A673 (cell line): ENCODE measurements at regions not wholly inside any gene's neighbourhood (a gene's known extent, or its start where the extent isn't known, plus 50 kb on each side); places are given as distances from the start of the nearest gene placed in this dataset.

Experiments
- BruUV-seq: library from RNA; stranded (reverse); fragments of 400-500 nt; replicated peaks from 2 replicates; lab custom pipeline; 2021; lab: Mats Ljungman, UMichigan
- CTCF ChIA-PET: fragments of 300-600 bp; sonication (Branson Sonifier 250); formaldehyde crosslinking; loops from one replicate; lab custom pipeline; 2022; ENCODE audit warnings: antibody characterized with exemption; lab: Charles Lee
- POLR2A ChIA-PET: fragments of 300-600 bp; sonication (Branson Sonifier 250); formaldehyde crosslinking; loops from one replicate; lab custom pipeline; 2022; ENCODE audit warnings: antibody characterized with exemption; ENCODE audit not compliant: low non-redundant PET; lab: Charles Lee
- DNase-seq: peaks from one replicate; pipeline ENCODE4 v3.0.0-alpha.2; 2015; ENCODE audit warnings: low spot score
- H3K27ac ChIP-seq: fragments of 200-600 bp; sonication (generic); 2 replicates; pipeline ENCODE4 v1.5.1; 2016; ENCODE audit warnings: mixed run types, low read depth, mild to moderate bottlenecking, mixed read lengths, antibody characterized with exemption, low read length; ENCODE audit not compliant: poor library complexity, severe bottlenecking
- H3K27me3 ChIP-seq: fragments of 200-600 bp; sonication (generic); replicated peaks from 2 replicates; pipeline ENCODE4 v1.6.1; 2017; ENCODE audit warnings: mixed run types, low read depth, mild to moderate bottlenecking, mixed read lengths, antibody characterized with exemption, low read length; ENCODE audit not compliant: insufficient read depth, poor library complexity
- H3K36me3 ChIP-seq: fragments of 200-600 bp; sonication (generic); 2 replicates; pipeline ENCODE4 v1.6.1; 2016; ENCODE audit warnings: mixed run types, mild to moderate bottlenecking, mixed read lengths, antibody characterized with exemption, low read length; ENCODE audit not compliant: insufficient read depth, poor library complexity, severe bottlenecking
- H3K4me1 ChIP-seq: fragments of 200-600 bp; sonication (generic); 2 replicates; pipeline ENCODE4 v1.6.1; 2017; ENCODE audit warnings: mixed run types, mild to moderate bottlenecking, mixed read lengths, antibody characterized with exemption, low read length; ENCODE audit not compliant: insufficient read depth, poor library complexity, severe bottlenecking
- H3K4me3 ChIP-seq: fragments of 200-600 bp; sonication (generic); 2 replicates; pipeline ENCODE4 v1.5.1; 2016; ENCODE audit warnings: low read depth, mixed run types, mild to moderate bottlenecking, mixed read lengths, low read length; ENCODE audit not compliant: poor library complexity, severe bottlenecking
- H3K9me3 ChIP-seq: fragments of 200-600 bp; sonication (generic); 2 replicates; pipeline ENCODE4 v1.6.1; 2016; ENCODE audit warnings: mixed run types, low read depth, mild to moderate bottlenecking, mixed read lengths, antibody characterized with exemption, low read length; ENCODE audit not compliant: poor library complexity, severe bottlenecking
- CTCF ChIP-seq: fragments of 300-800, 200-600 bp; sonication (generic); conservative IDR thresholded peaks from 2 replicates; pipeline ENCODE4 v1.5.1; 2017; ENCODE audit warnings: low read depth, mild to moderate bottlenecking, antibody characterized with exemption, low read length, moderate library complexity, mixed read lengths
- EZH2 ChIP-seq: fragments of 200-600 bp; sonication (generic); IDR thresholded peaks from 2 replicates; pipeline ENCODE4 v1.6.1; 2017; ENCODE audit warnings: borderline replicate concordance, low read depth, mild to moderate bottlenecking, mixed read lengths, antibody characterized with exemption, low read length; ENCODE audit not compliant: poor library complexity, severe bottlenecking
- intact Hi-C: fragments of 100-400 bp; cut with micrococcal nuclease; formaldehyde crosslinking; loops from one replicate; pipeline ENCODE4 v1.10.0; 2022; ENCODE audit not compliant: unreplicated experiment

DNA sequence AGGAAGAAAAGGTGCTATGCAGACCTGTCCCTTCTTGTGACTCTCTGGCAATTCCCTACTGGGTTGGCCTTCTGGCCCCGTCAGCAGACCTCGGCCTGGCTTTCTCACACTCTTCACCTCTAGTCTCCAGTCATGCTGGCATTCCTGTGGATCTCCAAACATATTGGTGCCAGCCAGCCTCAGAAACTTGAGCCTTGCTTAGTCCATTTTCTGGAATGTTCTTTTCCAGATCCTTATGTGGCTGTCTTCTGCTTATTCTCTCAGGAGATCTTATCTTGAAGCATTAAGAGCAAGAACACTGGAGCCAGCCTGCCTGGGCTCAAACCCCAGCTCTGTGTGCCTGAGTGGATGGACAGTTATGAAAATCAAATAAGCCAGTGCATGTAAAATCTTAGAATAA, 88.2 kb upstream of the NTRK3 start:
- TF ChIP-seq CTCF (no peak), EZH2 (no peak)
- H3K4me3 ChIP-seq = no peak overlapping the region
- peaks cover 26% of the 10 kb centered on the region for H3K27me3 ChIP-seq
- no peaks in the 10 kb centered on the region for H3K36me3 ChIP-seq
- intact Hi-C loops = no loop called here
- H3K27ac ChIP-seq = no peak overlapping the region
- POLR2A ChIA-PET = no interaction called here
- H3K9me3 ChIP-seq = no peaks in the 10 kb centered on the region
- BruUV-seq = no TSS peak
- no peak for DNase-seq
- CTCF ChIA-PET = no interaction called here
- no peaks in the 10 kb centered on the region for H3K4me1 ChIP-seq

- TF ChIP-seq CTCF (no peak), EZH2 (no peak)
- Histone ChIP-seq H3K36me3 (no peaks in the 10 kb centered on the region), H3K27ac (no peak overlapping the region), H3K4me3 (no peak overlapping the region), H3K4me1 (no peaks in the 10 kb centered on the region), H3K27me3 (peaks cover 17% of the 10 kb centered on the region), H3K9me3 (no peaks in the 10 kb centered on the region)
- no peak for DNase-seq
- POLR2A ChIA-PET = no interaction called here
- CTCF ChIA-PET = no interaction called here
- intact Hi-C loops = no loop called here
- BruUV-seq = no TSS peak
Measured at GRCh38 chr15:88342666-88343065, 86.1 kb upstream of the NTRK3 start.

GRCh38 chr15:88341653-88342052, 85.1 kb upstream of the NTRK3 start:
- peaks cover 8% of the 10 kb centered on the region for H3K27me3 ChIP-seq
- H3K36me3 ChIP-seq = no peaks in the 10 kb centered on the region
- BruUV-seq = no TSS peak
- H3K27ac ChIP-seq = no peak overlapping the region
- TF ChIP-seq CTCF (no peak), EZH2 (no peak)
- no peaks in the 10 kb centered on the region for H3K9me3 ChIP-seq
- CTCF ChIA-PET = no interaction called here
- no peaks in the 10 kb centered on the region for H3K4me1 ChIP-seq
- DNase-seq = no peak
- no peak overlapping the region for H3K4me3 ChIP-seq
- intact Hi-C loops = no loop called here
- POLR2A ChIA-PET = no interaction called here
